HG03280 (cell line): ENCODE measurements at regions not wholly inside any gene's neighbourhood (a gene's known extent, or its start where the extent isn't known, plus 50 kb on each side); places are given as distances from the start of the nearest gene placed in this dataset.

Experiments used
- ATAC-seq: cut with Tn5 transposase; IDR thresholded peaks from one replicate; pipeline ENCODE4 v1.9.1; 2021; ENCODE audit warnings: mild to moderate bottlenecking, moderate library complexity; ENCODE audit not compliant: unreplicated experiment

- ATAC-seq: no peak
These were observed 671.7 kb upstream of the NRSN1 start for GRCh38 chr6:23454080-23454976.

DNA sequence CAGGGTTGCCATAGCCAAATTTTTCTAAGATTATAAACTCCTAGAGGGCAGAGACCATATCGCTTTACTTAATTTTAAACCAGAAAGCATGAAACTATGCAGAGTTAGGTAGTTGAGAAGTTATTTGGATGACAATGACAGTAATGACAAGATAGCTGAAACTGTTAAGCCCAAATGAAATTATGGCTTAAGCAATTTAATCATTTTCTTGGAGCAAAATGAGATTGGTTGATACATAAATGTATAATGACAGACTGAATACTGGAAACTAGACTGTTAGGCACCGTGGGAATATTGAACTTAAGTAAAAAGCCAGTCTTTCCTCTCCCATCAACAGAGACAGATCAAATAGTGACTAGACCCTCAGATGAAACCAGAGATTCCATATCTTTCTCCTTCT lies 670.3 kb upstream of the NRSN1 start:
- no peak for ATAC-seq

DNA sequence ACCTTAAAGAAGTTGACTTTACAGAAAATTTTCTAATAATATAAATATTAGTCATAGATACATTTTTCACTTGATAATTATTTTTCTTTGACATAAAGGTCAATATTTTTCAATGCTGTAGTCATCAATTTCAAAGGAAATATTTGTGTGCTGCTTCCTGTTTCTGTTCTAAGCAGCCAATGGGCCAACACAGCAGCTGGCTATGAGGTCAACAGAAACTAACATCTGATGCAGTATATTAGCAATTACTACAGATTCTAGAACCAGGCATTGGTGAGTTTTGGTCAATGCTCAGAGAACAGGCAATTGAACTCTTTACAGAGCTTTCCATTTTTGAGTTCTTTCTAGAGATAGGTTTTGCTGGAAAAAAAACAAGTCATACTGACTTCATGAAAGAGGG lies 669.6 kb upstream of the NRSN1 start:
- no peak for ATAC-seq

DNA sequence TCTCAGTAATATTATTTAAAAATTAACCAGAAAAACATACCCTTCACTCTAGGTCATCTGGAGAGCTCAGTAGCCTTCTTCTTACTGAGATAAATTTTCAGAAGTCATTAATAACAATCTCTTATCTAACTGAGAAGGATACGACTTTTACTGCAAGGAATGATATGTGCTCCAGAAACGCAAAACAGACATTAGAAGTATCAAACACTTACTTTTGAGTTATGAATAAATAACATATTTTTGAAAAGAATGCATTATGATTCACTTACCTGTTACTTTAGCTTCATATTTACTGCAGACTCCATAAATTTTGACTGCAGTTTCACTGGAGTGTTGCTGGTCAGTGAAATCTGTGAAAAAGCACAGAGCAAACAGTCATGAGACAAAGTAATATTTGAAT lies 668.7 kb upstream of the NRSN1 start:
- ATAC-seq: no peak

DNA sequence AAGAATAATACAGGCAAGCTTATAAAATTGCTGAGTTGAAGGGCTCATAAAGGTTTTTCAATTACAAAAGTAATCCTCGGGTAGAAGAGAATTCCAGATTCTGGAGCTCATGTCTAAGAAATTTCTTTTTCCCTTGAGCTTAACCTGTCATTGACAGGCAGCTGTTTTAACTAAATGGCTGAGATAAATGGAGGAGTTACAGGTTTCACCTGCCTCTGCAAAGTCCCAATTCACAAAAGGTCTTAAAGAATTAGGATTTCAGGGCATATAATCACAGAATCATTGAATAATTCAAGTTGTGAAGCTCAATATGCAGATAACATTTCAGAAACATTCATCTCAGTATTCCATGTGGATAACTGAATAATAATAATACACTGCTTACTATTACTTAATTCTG lies 660.1 kb upstream of the NRSN1 start:
- ATAC-seq: no peak

- no peak for ATAC-seq
These were observed 648.4 kb upstream of the NRSN1 start for GRCh38 chr6:23477586-23477985.

DNA sequence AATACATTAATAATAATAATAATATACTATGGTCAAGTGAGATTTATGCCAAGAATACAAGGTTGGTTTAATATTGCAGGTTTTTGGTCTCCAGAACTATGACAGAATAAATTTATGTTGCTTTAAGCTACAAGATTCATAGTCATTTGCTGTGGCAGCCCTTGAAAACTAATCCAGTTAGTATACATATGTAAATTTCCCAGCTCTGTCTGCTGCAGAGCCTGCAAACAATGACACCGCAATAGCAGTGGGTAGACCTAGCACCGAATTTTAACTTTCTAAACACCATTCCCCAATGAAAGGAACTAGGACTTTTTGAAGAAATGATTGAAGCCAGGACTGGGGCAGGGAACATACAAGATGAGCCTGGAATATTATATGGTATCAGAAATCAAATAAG lies 647.7 kb upstream of the NRSN1 start:
- no peak for ATAC-seq

GRCh38 chr6:23483896-23484295 lies 642.1 kb upstream of the NRSN1 start:
- ATAC-seq: no peak

- ATAC-seq: no peak
These were observed 631.6 kb upstream of the NRSN1 start for GRCh38 chr6:23494367-23494766.

DNA sequence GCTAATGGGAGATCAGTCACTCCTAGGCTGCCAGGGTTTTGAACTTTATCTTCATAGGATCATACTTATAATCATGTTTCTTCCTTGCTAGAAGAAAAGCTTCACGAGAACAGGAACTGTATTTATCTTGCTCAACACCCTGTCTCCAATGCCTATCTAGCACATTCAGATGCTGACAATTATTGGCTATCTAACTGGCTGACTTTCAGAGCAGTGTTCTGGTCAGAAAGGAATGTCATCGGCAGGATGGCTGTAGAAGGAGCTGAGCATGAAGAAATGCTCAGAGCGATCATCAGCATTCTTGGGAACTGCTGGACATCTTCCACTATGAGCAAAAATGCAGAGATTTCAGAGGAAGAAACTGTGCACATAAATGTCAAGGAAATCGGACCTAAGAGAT lies 628.0 kb upstream of the NRSN1 start:
- ATAC-seq: no peak

GRCh38 chr6:23499549-23499948 lies 626.5 kb upstream of the NRSN1 start:
- no peak for ATAC-seq

DNA sequence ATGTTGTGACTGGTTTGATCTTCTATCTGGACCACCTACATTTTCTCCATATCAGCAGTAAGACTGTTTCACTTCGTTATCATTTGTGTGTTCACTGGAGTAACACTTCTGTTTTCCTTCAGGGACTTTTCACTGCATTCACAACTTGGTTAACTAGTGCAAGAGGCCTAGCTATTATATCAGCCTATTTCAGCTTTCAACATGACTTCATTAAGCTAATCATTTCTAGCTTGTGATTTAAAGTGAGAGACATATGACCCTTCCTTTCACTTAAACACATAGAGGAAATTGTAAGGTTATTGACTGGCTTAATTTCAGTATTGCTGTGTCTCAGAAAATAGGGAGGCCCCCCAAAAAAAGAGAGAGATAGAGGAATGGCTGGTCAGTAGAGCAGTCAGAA lies 622.8 kb upstream of the NRSN1 start:
- ATAC-seq: no peak

- no peak for ATAC-seq
These were observed 621.0 kb upstream of the NRSN1 start for GRCh38 chr6:23505026-23505425.

DNA sequence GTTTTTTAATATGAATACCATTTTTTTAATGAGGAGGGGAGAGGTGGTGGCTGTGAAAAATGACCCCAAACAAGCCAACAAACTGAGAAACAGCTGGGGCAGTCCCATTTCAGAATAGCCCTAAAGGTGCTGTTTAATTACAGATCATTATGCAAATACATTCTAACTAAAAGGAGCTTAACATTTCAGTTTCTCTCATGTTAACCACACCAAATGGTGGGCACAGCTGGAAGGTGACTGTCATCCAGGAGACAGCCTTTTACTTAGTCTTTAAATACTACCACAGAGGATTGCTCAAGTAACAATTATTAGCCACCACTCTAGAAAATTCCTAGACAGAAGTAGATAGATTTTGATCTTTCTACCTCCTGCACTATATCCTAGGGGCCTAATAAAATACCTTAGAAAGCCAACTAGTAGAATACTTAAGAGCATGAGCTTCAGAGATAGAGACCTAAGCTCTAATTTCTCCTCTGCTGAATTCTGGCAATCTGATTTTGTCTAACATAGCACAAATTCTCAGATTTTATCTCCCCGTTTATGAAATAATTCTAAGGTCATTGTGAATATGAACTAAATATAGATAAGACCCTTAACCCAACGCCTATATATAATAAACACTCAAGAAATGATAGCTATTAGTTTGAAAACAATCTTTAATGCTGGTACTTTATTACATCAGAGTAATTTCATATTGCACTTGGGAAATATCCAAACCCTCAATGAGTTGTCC lies 615.1 kb upstream of the NRSN1 start:
- ATAC-seq: no peak

- ATAC-seq: no peak
These were observed 614.2 kb upstream of the NRSN1 start for GRCh38 chr6:23511817-23512216.

DNA sequence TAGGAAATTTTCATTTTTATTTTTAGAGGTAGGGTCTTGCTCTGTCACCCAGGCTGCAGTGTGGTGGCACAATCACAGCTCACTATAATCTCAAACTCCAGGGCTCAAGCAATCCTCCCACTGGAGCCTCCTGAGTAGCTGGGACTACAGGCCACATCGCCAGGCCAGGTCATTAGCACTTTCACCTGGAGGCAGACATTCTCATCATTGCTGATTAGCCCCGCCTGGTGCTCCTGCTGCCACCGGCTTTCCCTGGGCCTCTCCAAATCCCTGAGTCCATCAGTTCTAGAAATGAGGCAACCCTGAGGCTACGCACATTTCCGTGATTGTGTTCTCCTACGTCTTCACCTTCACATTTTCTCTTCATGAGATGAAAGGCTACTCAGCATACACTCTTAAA lies 607.7 kb upstream of the NRSN1 start:
- ATAC-seq: no peak

DNA sequence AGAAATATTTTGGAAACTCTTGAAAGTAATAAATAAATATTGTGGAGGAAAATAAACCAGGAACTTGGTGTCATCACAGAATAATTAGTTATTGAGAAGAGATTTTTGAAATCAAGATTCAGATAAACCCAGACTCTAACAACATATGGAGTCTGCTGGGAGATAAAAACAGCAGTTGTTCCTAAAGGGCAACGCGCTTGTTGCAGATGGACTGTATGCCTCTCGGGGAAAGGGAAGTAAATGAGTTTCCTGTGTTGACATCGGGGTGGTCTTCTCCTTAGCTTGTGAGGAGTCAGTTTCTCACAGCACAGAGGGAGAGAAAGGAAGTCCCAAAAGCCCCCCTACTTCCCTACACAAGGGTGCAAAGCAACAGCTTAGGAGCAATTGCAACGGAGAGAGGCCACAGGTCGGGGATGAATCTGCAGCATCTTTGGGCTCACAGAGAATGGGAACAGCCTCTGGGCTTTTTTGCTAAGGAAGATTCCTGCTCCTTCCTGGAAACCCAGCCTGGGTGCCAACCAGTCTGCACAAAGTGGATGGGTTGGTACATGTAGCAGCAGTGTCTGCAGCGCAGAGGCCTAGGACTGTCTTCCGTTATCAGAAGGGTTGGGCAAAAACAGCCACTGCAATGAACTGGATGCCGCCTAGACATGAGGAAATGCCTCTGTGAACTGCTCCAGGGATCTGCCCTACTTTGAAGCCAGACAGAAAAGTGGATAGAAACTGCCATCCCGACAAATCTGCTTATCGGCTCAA lies 603.0 kb upstream of the NRSN1 start:
- ATAC-seq: no peak

- no peak for ATAC-seq
These were observed 602.2 kb upstream of the NRSN1 start for GRCh38 chr6:23523771-23524170.

DNA sequence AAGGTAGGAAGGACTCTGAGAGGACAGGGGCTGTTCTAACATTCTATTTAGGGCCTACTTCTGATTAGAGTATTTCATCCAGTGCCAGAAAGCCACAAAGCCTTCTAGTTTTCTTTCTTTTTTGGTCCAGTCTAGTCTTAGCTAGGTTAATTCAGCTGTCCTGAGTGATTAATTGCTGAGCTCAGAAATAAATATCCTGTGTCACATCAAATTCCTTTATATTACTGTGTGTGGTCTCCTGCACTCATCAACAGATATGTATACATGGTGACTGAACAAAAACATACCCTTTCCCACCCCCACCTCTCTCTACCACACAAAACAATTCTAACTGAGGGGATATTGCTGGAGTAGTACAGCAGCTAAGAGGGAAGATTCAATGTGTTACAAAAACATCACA lies 601.5 kb upstream of the NRSN1 start:
- no peak for ATAC-seq

GRCh38 chr6:23526526-23526925 lies 599.5 kb upstream of the NRSN1 start:
- no peak for ATAC-seq

GRCh38 chr6:23529902-23530301 lies 596.1 kb upstream of the NRSN1 start:
- no peak for ATAC-seq

- no peak for ATAC-seq
These were observed 594.3 kb upstream of the NRSN1 start for GRCh38 chr6:23531666-23532065.
